Common myeloid progenitor, CD34-positive (primary cell): ENCODE measurements at regions not wholly inside any gene's neighbourhood (a gene's known extent, or its start where the extent isn't known, plus 50 kb on each side); places are given as distances from the start of the nearest gene placed in this dataset.
"Not testable (repeated sequence)": the region's sequence is repeated elsewhere in the genome, so short reads cannot be mapped to it uniquely, and the experiment has no call there.

Experiments
- CTCF ChIA-PET: fragments of 350-600 bp; sonication (Branson Sonifier 250); formaldehyde crosslinking; loops from one replicate; lab custom pipeline; 2021; ENCODE audit warnings: antibody characterized with exemption; lab: Charles Lee
- POLR2A ChIA-PET: fragments of 350-600 bp; sonication (Branson Sonifier 250); formaldehyde crosslinking; loops from one replicate; lab custom pipeline; 2021; ENCODE audit warnings: antibody characterized with exemption; lab: Charles Lee
- DNase-seq, 3 donors: peaks; one replicate each; pipeline versions ENCODE4 v3.0.0 to v3.0.0-alpha.2; 2013
- H3K27ac ChIP-seq, 2 experiments: 1 replicate in 1 of 2; 2 replicates in 1 of 2; pipeline ENCODE4 v1.7.0; 2013; ENCODE audit warnings: inconsistent platforms in 2 of 2, low read length in 2 of 2, mild to moderate bottlenecking in 2 of 2, low read depth in 1 of 2, moderate library complexity in 1 of 2; ENCODE audit not compliant: severe bottlenecking in 2 of 2, insufficient read depth in 1 of 2, poor library complexity in 1 of 2
- H3K27me3 ChIP-seq, 5 experiments: replicated peaks in 2 of 5; 1 replicate in 3 of 5; 2 replicates in 2 of 5; pipeline versions ENCODE4 v1.6.1 to v1.7.0; 2013; ENCODE audit warnings: low read length in 4 of 5, mild to moderate bottlenecking in 2 of 5, moderate library complexity in 2 of 5, inconsistent platforms in 1 of 5; ENCODE audit not compliant: insufficient read depth in 5 of 5, control insufficient read depth in 4 of 5
- H3K36me3 ChIP-seq, 4 experiments: 1 replicate in 2 of 4; 2 replicates in 2 of 4; pipeline versions ENCODE4 v1.6.1 to v1.7.0; 2013; ENCODE audit warnings: low read length in 3 of 4, control low read depth in 1 of 4, mild to moderate bottlenecking in 1 of 4; ENCODE audit not compliant: control insufficient read depth in 4 of 4, insufficient read depth in 4 of 4
- H3K4me1 ChIP-seq, 4 experiments: 1 replicate in 3 of 4; 2 replicates in 1 of 4; pipeline versions ENCODE4 v1.6.1 to v1.7.1; 2013; ENCODE audit warnings: low read length in 3 of 4, mild to moderate bottlenecking in 3 of 4, control low read depth in 1 of 4, inconsistent platforms in 1 of 4, moderate library complexity in 1 of 4; ENCODE audit not compliant: control insufficient read depth in 4 of 4, insufficient read depth in 4 of 4; ENCODE audit errors: control extremely low read depth in 1 of 4
- H3K4me3 ChIP-seq, 7 experiments: 1 replicate in 4 of 7; 2 replicates in 3 of 7; pipeline versions ENCODE4 v1.5.1 to v1.7.0; 2013; ENCODE audit warnings: mild to moderate bottlenecking in 7 of 7, low read length in 6 of 7, moderate library complexity in 6 of 7, inconsistent platforms in 2 of 7, low read depth in 2 of 7, control low read depth in 1 of 7; ENCODE audit not compliant: insufficient read depth in 4 of 7, control insufficient read depth in 1 of 7; ENCODE audit errors: extremely low read depth in 1 of 7
- H3K9me3 ChIP-seq, 5 experiments: 1 replicate in 4 of 5; 2 replicates in 1 of 5; pipeline versions ENCODE4 v1.6.1 to v1.7.1; 2013; ENCODE audit warnings: low read length in 4 of 5, mild to moderate bottlenecking in 2 of 5, inconsistent platforms in 1 of 5, low read depth in 1 of 5, moderate library complexity in 1 of 5; ENCODE audit not compliant: control insufficient read depth in 4 of 5, insufficient read depth in 2 of 5; ENCODE audit errors: control extremely low read depth in 1 of 5
- WGBS: methylation state at CpG from one replicate; pipeline ENCODE4 v1.1.5; 2013; ENCODE audit not compliant: insufficient coverage; 5-methylcytosine and 5-hydroxymethylcytosine counted together

DNA sequence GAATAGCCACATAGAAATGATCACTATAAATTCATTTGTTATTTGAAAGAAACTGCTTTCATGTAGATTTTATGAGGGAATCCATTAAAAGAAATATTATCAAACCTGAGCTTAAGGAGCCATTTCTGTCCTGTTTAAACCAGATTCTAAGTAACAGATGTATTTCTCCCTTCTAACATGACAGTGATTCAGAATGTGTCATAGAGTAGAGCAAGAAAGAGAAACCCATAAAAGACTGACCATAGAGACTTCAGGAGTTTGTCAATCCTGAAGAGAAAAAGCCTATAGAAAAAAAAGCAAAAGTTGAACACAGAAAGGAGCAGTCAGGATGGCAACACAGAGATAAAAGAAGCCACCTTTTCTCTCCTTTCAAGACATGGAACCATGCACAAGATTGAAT lies 390.6 kb downstream of the PRIM2 start:
- POLR2A ChIA-PET, H3K4me1 ChIP-seq, H3K27me3 ChIP-seq, H3K27ac ChIP-seq, H3K9me3 ChIP-seq, H3K4me3 ChIP-seq, DNase-seq, H3K36me3 ChIP-seq, CTCF ChIA-PET: not testable (repeated sequence)

DNA sequence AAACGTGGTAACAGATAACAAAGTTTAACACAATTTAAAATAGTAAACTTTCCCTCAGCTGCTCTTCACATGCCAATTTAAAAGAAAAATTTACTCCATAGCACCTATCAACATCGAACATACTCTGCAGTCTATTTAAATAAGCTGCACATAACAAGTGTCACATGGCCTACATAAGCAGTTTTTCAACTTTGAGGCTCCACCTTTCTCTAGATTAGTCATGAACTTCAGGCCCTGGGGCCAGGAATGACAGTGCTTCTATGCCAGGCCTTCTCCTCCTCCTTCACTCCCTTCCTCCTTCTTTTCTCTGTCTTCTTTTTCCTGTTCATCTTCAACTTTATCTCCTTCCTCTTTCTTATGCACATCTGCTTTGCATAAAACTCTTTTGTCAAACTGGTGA lies 405.1 kb downstream of the PRIM2 start:
- H3K27me3 ChIP-seq, CTCF ChIA-PET, H3K9me3 ChIP-seq, H3K36me3 ChIP-seq, H3K4me1 ChIP-seq, H3K4me3 ChIP-seq, H3K27ac ChIP-seq, DNase-seq, POLR2A ChIA-PET: not testable (repeated sequence)
- 100% methylated on average over 1 of the region's 2 CpGs for WGBS

DNA sequence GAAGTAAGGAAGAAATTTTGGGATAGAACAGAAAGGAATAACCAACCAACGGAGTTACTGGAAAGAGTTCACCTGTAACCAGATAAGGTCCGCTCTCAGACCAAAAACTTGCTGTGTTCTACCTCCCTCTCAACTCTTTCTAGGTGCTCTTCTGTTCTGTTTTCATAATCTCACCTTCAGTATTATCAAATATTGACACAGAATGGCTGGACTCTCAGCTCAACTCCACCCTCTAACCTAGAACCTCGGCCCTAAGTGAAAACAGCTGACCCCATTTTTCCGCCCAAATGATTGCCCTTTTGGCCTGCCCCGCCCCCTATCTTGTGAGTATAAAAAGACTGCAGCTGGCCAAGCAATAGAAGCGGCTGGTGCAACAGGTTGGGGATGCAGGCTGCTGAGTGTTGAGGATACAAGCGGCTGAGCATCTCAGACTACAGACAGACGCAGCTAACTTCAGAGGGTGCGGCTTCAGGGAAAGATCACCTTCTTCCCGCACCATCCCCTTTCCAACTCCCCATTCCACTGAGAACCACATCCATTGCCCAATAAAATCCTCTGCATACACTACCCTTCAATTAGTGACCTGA lies 406.5 kb downstream of the PRIM2 start:
- H3K36me3 ChIP-seq, H3K4me1 ChIP-seq, H3K4me3 ChIP-seq, H3K9me3 ChIP-seq, POLR2A ChIA-PET, H3K27me3 ChIP-seq, H3K27ac ChIP-seq, DNase-seq, CTCF ChIA-PET: not testable (repeated sequence)
- 89% methylated on average over 6 of the region's 10 CpGs for WGBS

DNA sequence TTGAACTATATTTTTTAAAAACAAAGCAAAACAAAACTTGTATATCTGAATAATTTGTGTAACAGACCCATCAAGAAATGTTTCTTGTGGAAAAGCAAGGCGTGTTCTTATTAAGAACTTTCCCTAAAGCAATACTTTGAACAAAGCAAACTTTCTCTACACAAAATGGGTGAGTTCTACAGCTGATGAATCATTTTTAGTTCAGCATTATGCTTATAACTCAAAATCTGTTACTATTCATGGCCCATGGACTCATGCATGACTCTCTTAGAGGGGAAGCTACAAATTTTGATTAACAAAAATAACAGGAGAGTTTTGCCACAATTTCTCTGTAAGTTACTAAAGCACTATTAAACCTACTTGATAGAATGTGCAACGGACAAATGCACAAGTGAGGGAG lies 412.0 kb downstream of the PRIM2 start:
- H3K4me3 ChIP-seq, H3K4me1 ChIP-seq, H3K36me3 ChIP-seq, POLR2A ChIA-PET, DNase-seq, H3K27ac ChIP-seq, H3K27me3 ChIP-seq, H3K9me3 ChIP-seq, CTCF ChIA-PET: not testable (repeated sequence)
- WGBS: no CpG with 5 or more reads among the region's 2 CpGs

DNA sequence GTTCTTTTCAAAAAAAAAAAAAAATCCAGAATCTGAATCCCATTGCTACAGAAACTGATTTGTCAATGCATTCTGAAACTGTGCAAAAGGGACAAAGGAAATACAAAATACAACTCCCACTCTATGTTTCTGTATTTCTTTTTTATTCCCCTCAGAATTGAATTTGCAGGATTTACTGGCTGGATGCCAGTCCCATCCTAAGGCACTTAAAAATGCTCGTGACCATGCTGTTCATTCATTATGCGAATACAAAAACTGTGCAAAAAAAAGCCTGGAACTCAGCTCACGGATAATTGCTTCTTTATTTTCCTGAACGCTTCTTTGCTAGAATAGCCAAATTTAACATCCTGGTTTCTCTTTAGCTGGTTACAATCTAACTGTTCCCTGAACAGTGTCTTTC lies 413.3 kb downstream of the PRIM2 start:
- H3K36me3 ChIP-seq, H3K4me3 ChIP-seq, H3K27ac ChIP-seq, H3K4me1 ChIP-seq, POLR2A ChIA-PET, DNase-seq, H3K27me3 ChIP-seq, CTCF ChIA-PET, H3K9me3 ChIP-seq: not testable (repeated sequence)
- 77% methylated on average over 4 of the region's 4 CpGs for WGBS

DNA sequence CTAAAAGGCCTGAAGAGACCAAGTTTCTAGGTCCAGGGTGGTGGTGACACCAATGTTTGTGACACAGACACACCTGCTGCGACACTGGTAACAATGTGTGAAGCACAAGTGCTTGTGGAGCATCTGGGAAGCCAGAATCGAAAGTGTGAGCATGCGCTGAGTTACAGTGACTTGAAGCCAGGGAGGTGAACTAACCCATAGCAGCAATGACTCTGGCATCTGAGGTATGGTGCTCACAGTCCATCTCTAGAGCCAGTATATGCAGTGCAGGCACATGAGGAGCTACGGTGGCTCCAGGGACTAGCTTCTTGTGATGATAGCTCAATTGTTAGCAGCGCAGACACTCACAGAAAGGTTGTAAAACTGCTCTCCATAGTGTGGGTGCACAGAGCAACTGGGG lies 430.3 kb downstream of the PRIM2 start:
- H3K9me3 ChIP-seq, H3K27me3 ChIP-seq, H3K36me3 ChIP-seq, POLR2A ChIA-PET, H3K27ac ChIP-seq, H3K4me1 ChIP-seq, CTCF ChIA-PET, H3K4me3 ChIP-seq, DNase-seq: not testable (repeated sequence)
- WGBS: 100% methylated on average over 1 of the region's 5 CpGs

DNA sequence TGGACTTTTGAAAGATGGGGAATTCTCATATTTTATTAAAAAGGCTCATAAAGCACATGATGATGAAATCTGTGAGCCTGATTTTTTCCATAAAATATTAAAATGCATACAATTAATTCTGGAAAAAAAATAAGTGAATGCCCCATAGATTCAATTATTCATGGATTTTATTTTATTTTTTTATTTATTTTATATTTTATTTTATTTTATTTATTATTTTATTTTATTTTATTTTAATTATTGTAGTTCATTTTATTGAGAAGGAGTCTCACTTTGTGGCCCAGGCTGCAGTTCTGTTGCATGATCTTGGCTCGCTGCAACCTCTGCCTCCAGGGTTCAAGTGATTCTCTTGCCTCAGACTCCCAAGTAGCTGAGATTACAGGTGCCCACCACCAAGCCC lies 442.4 kb downstream of the PRIM2 start:
- H3K27me3 ChIP-seq, CTCF ChIA-PET, H3K27ac ChIP-seq, POLR2A ChIA-PET, DNase-seq, H3K9me3 ChIP-seq, H3K4me3 ChIP-seq, H3K36me3 ChIP-seq, H3K4me1 ChIP-seq: not testable (repeated sequence)
- no CpG with 5 or more reads among the region's 1 CpG for WGBS
